ENCODE measurements at regions not wholly inside any gene's neighbourhood (a gene's known extent, or its start where the extent isn't known, plus 50 kb on each side); places are given as distances from the start of the nearest gene placed in this dataset.
A peak's percentile ranks its signal among the peaks of the same experiment; 100 is the strongest.

- H3K4me3 ChIP-seq = no peak overlapping the region
- no peaks in the 10 kb centered on the region for H3K9me3 ChIP-seq
- no peaks in the 10 kb centered on the region for H3K27me3 ChIP-seq
- no peak for TF ChIP-seq CTCF (IDR thresholded peaks at IDR 0.05)
- no peaks in the 10 kb centered on the region for H3K36me3 ChIP-seq
- intact Hi-C loops (cut with DNase I) = no loop called here
- ATAC-seq (peak; percentile 80), DNase-seq (peak; percentile 66)
- H3K4me1 ChIP-seq = peaks cover 25% of the 10 kb centered on the region
- H3K27ac ChIP-seq = peak overlapping the region; percentile 85
Measured at GRCh38 chr1:234875953-234876855, 252.4 kb downstream of the TOMM20 start.

GRCh38 chr1:234875328-234875952 lies 253.2 kb downstream of the TOMM20 start:
- no peaks in the 10 kb centered on the region for H3K36me3 ChIP-seq
- TF ChIP-seq CTCF (IDR thresholded peaks at IDR 0.05) = no peak
- peak; percentile 91 for DNase-seq
- peaks cover 25% of the 10 kb centered on the region for H3K4me1 ChIP-seq
- H3K27ac ChIP-seq = peak overlapping the region; percentile 85
- no peaks in the 10 kb centered on the region for H3K9me3 ChIP-seq
- H3K27me3 ChIP-seq = no peaks in the 10 kb centered on the region
- no peak overlapping the region for H3K4me3 ChIP-seq
- ATAC-seq = peak; percentile 80
- intact Hi-C loops (cut with DNase I) = no loop called here

GRCh38 chr1:234874291-234875288 lies 254.0 kb downstream of the TOMM20 start:
- Histone ChIP-seq H3K27ac (peak overlapping the region; percentile 85), H3K4me3 (no peak overlapping the region), H3K27me3 (no peaks in the 10 kb centered on the region), H3K4me1 (peaks cover 25% of the 10 kb centered on the region), H3K9me3 (no peaks in the 10 kb centered on the region), H3K36me3 (no peaks in the 10 kb centered on the region)
- no peak for TF ChIP-seq CTCF (IDR thresholded peaks at IDR 0.05)
- DNase-seq (peak; percentile 73), ATAC-seq (peak; percentile 71)
- intact Hi-C loops (cut with DNase I) = no loop called here

GRCh38 chr1:234871710-234872271 lies 256.8 kb downstream of the TOMM20 start:
- no peak for TF ChIP-seq CTCF (IDR thresholded peaks at IDR 0.05)
- Histone ChIP-seq H3K36me3 (no peaks in the 10 kb centered on the region), H3K27ac (no peak overlapping the region), H3K4me3 (no peak overlapping the region), H3K27me3 (no peaks in the 10 kb centered on the region), H3K9me3 (no peaks in the 10 kb centered on the region), H3K4me1 (peaks cover 29% of the 10 kb centered on the region)
- DNase-seq (no peak), ATAC-seq (no peak)
- intact Hi-C loops (cut with DNase I) = no loop called here
